ENCODE measurements at regions not wholly inside any gene's neighbourhood (a gene's known extent, or its start where the extent isn't known, plus 50 kb on each side); places are given as distances from the start of the nearest gene placed in this dataset.
"Not testable (repeated sequence)": the region's sequence is repeated elsewhere in the genome, so short reads cannot be mapped to it uniquely, and the experiment has no call there.

- no peak for ATAC-seq
- H3K36me3 Mint-ChIP-seq = no peaks in the 10 kb centered on the region
Measured at GRCh38 chr4:65265526-65265925, 404.8 kb downstream of the EPHA5 start.

GRCh38 chr4:65259296-65259695, 411.0 kb downstream of the EPHA5 start:
- no peak for DNase-seq
- H3K4me1 Mint-ChIP-seq = no peaks in the 10 kb centered on the region
- no peak overlapping the region for H3K27ac Mint-ChIP-seq
- ATAC-seq = no peak
- no peak overlapping the region for H3K4me3 Mint-ChIP-seq
- no peaks in the 10 kb centered on the region for H3K36me3 Mint-ChIP-seq
- H3K27me3 Mint-ChIP-seq = no peaks in the 10 kb centered on the region
- H3K9me3 Mint-ChIP-seq = peaks cover 0 to 6% (median 3%) of the 10 kb centered on the region in 9 donors
- POLR2A ChIA-PET = no interaction called here

More at GRCh38 chr4:65265526-65265925, 404.8 kb downstream of the EPHA5 start:
- POLR2A ChIA-PET = no interaction called here
- no peaks in the 10 kb centered on the region for H3K4me1 Mint-ChIP-seq
- DNase-seq = no peak
- H3K4me3 Mint-ChIP-seq = no peak overlapping the region
- H3K27me3 Mint-ChIP-seq = no peaks in the 10 kb centered on the region
- peaks cover 0 to 12% (median 4%) of the 10 kb centered on the region in 9 donors for H3K9me3 Mint-ChIP-seq
- H3K27ac Mint-ChIP-seq = no peak overlapping the region

- Mint-ChIP-seq H3K27me3 (no peaks in the 10 kb centered on the region), H3K4me1 (no peaks in the 10 kb centered on the region), H3K9me3 (peaks cover 0 to 13% (median 2%) of the 10 kb centered on the region in 9 donors), H3K4me3 (no peak overlapping the region), H3K27ac (no peak overlapping the region), H3K36me3 (no peaks in the 10 kb centered on the region)
- ATAC-seq = no peak
- DNase-seq = no peak
- POLR2A ChIA-PET = no interaction called here
Measured at GRCh38 chr4:65250916-65251315, 419.4 kb downstream of the EPHA5 start.

DNA sequence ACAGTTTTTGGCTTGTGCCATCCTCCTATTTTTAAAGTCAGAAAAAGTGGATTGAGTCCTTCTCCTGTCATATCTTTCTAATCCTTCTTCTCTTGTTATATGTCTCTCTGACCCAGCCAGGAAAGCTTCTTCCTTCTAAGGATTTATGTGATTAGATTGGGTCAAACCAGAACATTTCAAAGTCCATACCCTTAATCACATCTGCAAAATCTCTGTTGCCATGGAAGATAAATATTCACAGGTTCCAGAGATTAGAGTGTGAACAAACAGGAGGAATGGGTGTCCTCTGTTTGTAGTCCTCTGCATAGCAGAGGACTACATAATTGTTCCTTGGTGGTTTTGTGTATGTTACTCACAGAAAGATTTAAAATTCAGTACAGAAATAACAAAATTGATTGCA, 421.2 kb downstream of the EPHA5 start:
- ATAC-seq = no peak
- no peak overlapping the region for H3K27ac Mint-ChIP-seq

GRCh38 chr4:65242156-65242846, 428.0 kb downstream of the EPHA5 start:
- no peaks in the 10 kb centered on the region for H3K27me3 Mint-ChIP-seq
- H3K36me3 Mint-ChIP-seq = no peaks in the 10 kb centered on the region
- peaks cover 0 to 13% (median 5%) of the 10 kb centered on the region in 9 donors for H3K9me3 Mint-ChIP-seq
- POLR2A ChIA-PET = no interaction called here
- no peaks in the 10 kb centered on the region for H3K4me1 Mint-ChIP-seq
- H3K4me3 Mint-ChIP-seq = no peak overlapping the region
- no peak for DNase-seq
- no peak overlapping the region for H3K27ac Mint-ChIP-seq
- ATAC-seq = no peak

More for the DNA sequence above, 421.2 kb downstream of the EPHA5 start:
- DNase-seq = no peak
- H3K4me3 Mint-ChIP-seq = no peak overlapping the region
- H3K9me3 Mint-ChIP-seq = peaks cover 0 to 16% (median 3%) of the 10 kb centered on the region in 9 donors
- no peaks in the 10 kb centered on the region for H3K27me3 Mint-ChIP-seq
- POLR2A ChIA-PET = no interaction called here
- no peaks in the 10 kb centered on the region for H3K4me1 Mint-ChIP-seq
- no peaks in the 10 kb centered on the region for H3K36me3 Mint-ChIP-seq

DNA sequence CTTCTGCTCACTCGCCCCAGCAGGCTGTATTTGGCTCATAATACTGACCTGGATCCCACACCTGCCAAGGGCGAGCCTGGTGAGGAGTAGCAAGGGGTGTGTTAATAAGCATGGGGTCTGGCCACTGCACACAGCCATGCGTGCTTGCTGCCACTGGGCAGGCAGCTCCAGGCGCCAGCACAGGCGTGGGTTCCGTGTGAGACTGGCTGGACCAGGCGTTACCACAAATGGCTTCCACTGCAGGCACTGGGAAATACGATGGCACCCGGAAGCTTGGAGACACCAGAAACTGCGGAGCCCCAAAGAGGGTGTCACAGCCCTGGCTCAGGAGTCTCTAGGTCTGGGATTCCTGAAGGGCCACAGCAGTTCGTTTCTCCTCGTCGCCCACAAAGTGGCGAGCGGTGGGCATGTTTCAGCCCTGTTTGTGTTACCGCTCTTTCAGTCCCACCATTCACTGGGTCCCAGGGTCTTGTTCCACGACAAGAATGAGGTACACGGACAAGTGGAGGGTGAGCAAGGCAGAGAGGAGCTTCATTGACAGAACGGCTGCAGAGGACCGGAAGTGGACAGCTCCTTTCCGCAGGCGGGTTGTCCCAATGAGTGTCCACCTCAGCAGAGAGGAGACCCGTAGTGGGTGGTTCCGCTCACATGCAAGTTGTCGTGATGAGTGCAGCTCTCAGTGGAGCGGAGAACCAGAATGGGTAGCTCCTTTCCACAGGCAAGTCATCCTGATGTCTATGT, 428.9 kb downstream of the EPHA5 start:
- Mint-ChIP-seq H3K4me3 (no peak overlapping the region), H3K9me3 (peaks cover 0 to 15% (median 5%) of the 10 kb centered on the region in 9 donors), H3K4me1 (no peaks in the 10 kb centered on the region), H3K27me3 (no peaks in the 10 kb centered on the region), H3K36me3 (no peaks in the 10 kb centered on the region), H3K27ac (no peak overlapping the region)
- POLR2A ChIA-PET = no interaction called here
- ATAC-seq = no peak
- DNase-seq = no peak

- H3K36me3 Mint-ChIP-seq = no peaks in the 10 kb centered on the region
- H3K27me3 Mint-ChIP-seq = no peaks in the 10 kb centered on the region
- POLR2A ChIA-PET = no interaction called here
- no peak overlapping the region for H3K27ac Mint-ChIP-seq
- H3K4me3 Mint-ChIP-seq = no peak overlapping the region
- ATAC-seq (no peak), DNase-seq (no peak)
- H3K9me3 Mint-ChIP-seq = peaks cover 0 to 8% (median 0%) of the 10 kb centered on the region in 9 donors
- H3K4me1 Mint-ChIP-seq = no peaks in the 10 kb centered on the region
Measured at GRCh38 chr4:65234061-65234460, 436.2 kb downstream of the EPHA5 start.

DNA sequence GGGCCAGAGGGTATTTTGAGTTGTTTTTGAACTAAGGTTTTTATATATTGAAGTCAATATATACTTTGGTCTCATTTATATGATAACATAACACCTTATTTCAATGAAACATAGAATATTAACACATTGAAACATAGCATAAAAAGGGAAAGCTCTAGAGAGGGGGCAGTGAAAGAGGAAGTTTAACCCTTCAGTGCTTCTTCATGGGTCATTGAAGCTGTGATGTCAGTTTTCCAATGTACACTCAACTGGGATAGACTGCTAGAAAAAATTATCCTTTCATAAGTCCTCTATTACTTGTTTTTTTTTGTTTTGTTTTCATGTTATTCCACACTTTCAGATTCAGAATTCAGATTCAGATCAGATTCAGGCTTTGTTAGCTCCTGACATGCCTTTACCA, 442.7 kb downstream of the EPHA5 start:
- H3K27me3 Mint-ChIP-seq = no peaks in the 10 kb centered on the region
- H3K36me3 Mint-ChIP-seq = no peaks in the 10 kb centered on the region
- no peaks in the 10 kb centered on the region for H3K4me1 Mint-ChIP-seq
- POLR2A ChIA-PET = no interaction called here
- ATAC-seq (no peak), DNase-seq (no peak)
- H3K4me3 Mint-ChIP-seq = no peak overlapping the region
- no peak overlapping the region for H3K27ac Mint-ChIP-seq
- peaks cover 0 to 10% (median 0%) of the 10 kb centered on the region in 9 donors for H3K9me3 Mint-ChIP-seq

DNA sequence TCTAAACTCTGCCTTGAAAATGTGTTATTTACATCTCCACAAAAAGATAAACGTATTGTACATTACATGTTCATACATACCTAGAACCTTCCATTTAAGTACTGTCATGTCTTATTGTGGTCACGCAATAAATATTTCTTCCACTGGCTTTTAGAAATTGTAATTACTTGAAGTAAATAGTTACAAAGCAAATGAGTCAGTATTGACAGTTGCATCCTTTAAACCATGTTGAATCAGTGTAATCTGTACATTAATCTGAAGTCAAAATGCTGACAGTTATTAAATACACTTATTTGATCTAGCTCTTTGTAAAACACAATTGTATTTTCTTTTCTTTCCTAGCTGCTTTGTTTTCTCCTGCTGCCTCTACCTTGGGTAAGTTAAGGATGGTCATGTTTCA, 446.7 kb downstream of the EPHA5 start:
- H3K4me3 Mint-ChIP-seq = no peak overlapping the region
- POLR2A ChIA-PET = no interaction called here
- no peaks in the 10 kb centered on the region for H3K4me1 Mint-ChIP-seq
- DNase-seq (no peak), ATAC-seq (no peak)
- peaks cover 0 to 10% (median 3%) of the 10 kb centered on the region in 9 donors for H3K9me3 Mint-ChIP-seq
- H3K27me3 Mint-ChIP-seq = no peaks in the 10 kb centered on the region
- no peaks in the 10 kb centered on the region for H3K36me3 Mint-ChIP-seq
- no peak overlapping the region for H3K27ac Mint-ChIP-seq

- H3K9me3 Mint-ChIP-seq = peaks cover 0 to 10% (median 3%) of the 10 kb centered on the region in 9 donors
- H3K4me1 Mint-ChIP-seq, POLR2A ChIA-PET, DNase-seq, H3K27ac Mint-ChIP-seq, ATAC-seq, H3K36me3 Mint-ChIP-seq, H3K27me3 Mint-ChIP-seq, H3K4me3 Mint-ChIP-seq: not testable (repeated sequence)
Measured at GRCh38 chr4:65223074-65223473, 447.2 kb downstream of the EPHA5 start.

- H3K36me3 Mint-ChIP-seq = no peaks in the 10 kb centered on the region
- ATAC-seq = no peak
- no peaks in the 10 kb centered on the region for H3K4me1 Mint-ChIP-seq
- POLR2A ChIA-PET = no interaction called here
- peaks cover 0 to 1% (median 0%) of the 10 kb centered on the region in 5 donors for H3K27me3 Mint-ChIP-seq
- peaks cover 0 to 20% (median 7%) of the 10 kb centered on the region in 9 donors for H3K9me3 Mint-ChIP-seq
- no peak overlapping the region for H3K4me3 Mint-ChIP-seq
- DNase-seq = no peak
- no peak overlapping the region for H3K27ac Mint-ChIP-seq
Measured at GRCh38 chr4:65217179-65217578, 453.1 kb downstream of the EPHA5 start.

DNA sequence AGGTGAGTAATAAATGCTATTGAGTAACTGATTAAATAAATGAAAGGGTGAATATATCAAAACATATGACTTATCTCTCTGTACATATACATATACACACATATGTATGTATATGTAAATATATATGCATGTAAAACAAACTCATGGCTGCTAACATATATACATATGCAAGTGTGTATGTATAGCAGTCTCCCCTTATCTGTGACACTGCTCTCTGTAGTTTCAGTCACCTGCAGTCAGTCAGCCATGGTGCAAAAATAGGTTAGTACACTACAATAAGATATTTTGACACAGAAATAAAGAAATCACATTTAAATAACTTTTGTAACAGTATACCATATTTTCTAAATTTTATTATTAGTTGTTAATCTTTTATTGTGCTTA, 467.4 kb downstream of the EPHA5 start:
- Mint-ChIP-seq H3K9me3 (peaks cover 0 to 15% (median 3%) of the 10 kb centered on the region in 9 donors), H3K27me3 (no peaks in the 10 kb centered on the region), H3K27ac (no peak overlapping the region), H3K36me3 (no peaks in the 10 kb centered on the region), H3K4me3 (no peak overlapping the region), H3K4me1 (no peaks in the 10 kb centered on the region)
- POLR2A ChIA-PET = no interaction called here
- DNase-seq (no peak), ATAC-seq (no peak)

DNA sequence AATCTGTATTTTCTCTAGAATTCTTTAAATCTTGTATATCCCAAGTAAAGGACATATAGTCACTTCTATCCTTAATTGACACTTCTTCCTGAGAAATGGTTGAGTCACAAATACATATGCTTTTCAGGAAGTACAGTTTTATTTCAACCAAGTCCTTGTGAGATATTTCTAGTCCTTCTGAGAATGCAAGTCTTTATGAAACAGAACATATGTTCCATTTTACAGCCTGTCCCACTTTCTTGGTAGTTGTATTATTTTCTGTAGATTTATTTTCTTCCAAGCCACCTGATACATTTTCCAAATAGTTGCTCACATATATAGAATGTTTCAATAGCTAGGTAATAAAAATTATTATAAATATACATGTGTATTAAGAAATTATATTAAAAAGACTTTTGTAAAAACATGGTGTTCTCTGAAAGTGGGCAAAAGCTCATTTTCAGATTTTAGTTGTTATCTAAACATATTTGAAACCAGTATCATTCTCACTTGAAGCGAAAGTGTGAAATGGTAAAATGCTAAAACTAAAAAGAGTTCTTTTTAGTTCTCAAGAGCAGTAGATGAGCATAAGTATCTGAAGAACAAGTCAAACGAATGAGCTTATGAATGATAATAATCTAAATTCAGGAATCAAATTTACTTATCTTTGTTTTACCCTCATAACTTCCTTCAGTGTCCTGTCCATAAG, 468.0 kb downstream of the EPHA5 start:
- DNase-seq (no peak), ATAC-seq (no peak)
- no peak overlapping the region for H3K27ac Mint-ChIP-seq
- POLR2A ChIA-PET = no interaction called here
- H3K4me3 Mint-ChIP-seq = no peak overlapping the region
- H3K27me3 Mint-ChIP-seq = no peaks in the 10 kb centered on the region
- peaks cover 0 to 18% (median 3%) of the 10 kb centered on the region in 9 donors for H3K9me3 Mint-ChIP-seq
- H3K36me3 Mint-ChIP-seq = no peaks in the 10 kb centered on the region
- H3K4me1 Mint-ChIP-seq = no peaks in the 10 kb centered on the region

Measured in naive thymus-derived CD8-positive, alpha-beta T cell (primary cell).